OCI-LY3 (cell line): ENCODE measurements at regions not wholly inside any gene's neighbourhood (a gene's known extent, or its start where the extent isn't known, plus 50 kb on each side); places are given as distances from the start of the nearest gene placed in this dataset.

Source experiments
- CTCF ChIP-seq: fragments of 200-600, 300-600 bp; sonication (generic); IDR thresholded peaks from 2 replicates; pipeline ENCODE4 v1.5.1; 2014; ENCODE audit warnings: antibody characterized with exemption, low read length, low read depth
- EZH2phosphoT487 ChIP-seq: fragments of 200-600 bp; shearing (Covaris generic); IDR thresholded peaks from 2 replicates; pipeline ENCODE4 v1.6.1; 2018; ENCODE audit warnings: antibody characterized with exemption, mixed run types, low read depth

- TF ChIP-seq CTCF, result no peak
- TF ChIP-seq EZH2phosphoT487, result no peak
Measured at GRCh38 chr11:80831374-80831773, 1390.5 kb upstream of the TENM4 start.
